DND-41 (cell line): ENCODE measurements at regions not wholly inside any gene's neighbourhood (a gene's known extent, or its start where the extent isn't known, plus 50 kb on each side); places are given as distances from the start of the nearest gene placed in this dataset.

ENCODE experiments used
- ATAC-seq: fragments of 200-7000 bp; cut with Tn5 transposase; 3 replicates; pipeline ENCODE4 v1.9.1; 2021; ENCODE audit warnings: low read depth; ENCODE audit not compliant: insufficient read depth
- DNase-seq: peaks from one replicate; pipeline ENCODE4 v3.0.0-alpha.2; 2020
- H2AFZ ChIP-seq: 2 replicates; pipeline ENCODE4 v1.6.0; 2012; ENCODE audit warnings: low read depth, low read length
- H3K27ac ChIP-seq: 2 replicates; pipeline ENCODE4 v1.5.1; 2012; ENCODE audit warnings: low read length, inconsistent platforms
- H3K27me3 ChIP-seq: fragments of 200-600 bp; sonication (generic); 2 replicates; pipeline ENCODE4 v1.6.0; 2012; ENCODE audit warnings: low read length, mild to moderate bottlenecking, inconsistent platforms; ENCODE audit not compliant: insufficient read depth, poor library complexity
- H3K36me3 ChIP-seq: 2 replicates; pipeline ENCODE4 v1.5.1; 2012; ENCODE audit warnings: low read length, inconsistent platforms; ENCODE audit not compliant: insufficient read depth
- H3K4me1 ChIP-seq: 2 replicates; pipeline ENCODE4 v1.5.1; 2012; ENCODE audit warnings: mild to moderate bottlenecking, low read length; ENCODE audit not compliant: insufficient read depth
- H3K4me2 ChIP-seq: 2 replicates; pipeline ENCODE4 v1.6.0; 2012; ENCODE audit warnings: mild to moderate bottlenecking, moderate library complexity, low read length, inconsistent platforms; ENCODE audit not compliant: insufficient read depth
- H3K4me3 ChIP-seq, 2 experiments: fragments of 200-600 bp in 1 of 2; shearing (Covaris generic) in 1 of 2; 2 replicates each; pipeline ENCODE4 v1.5.1; 2012 to 2016; ENCODE audit warnings: inconsistent platforms in 2 of 2, low read length in 2 of 2, mild to moderate bottlenecking in 2 of 2, low read depth in 1 of 2, moderate library complexity in 1 of 2
- H3K79me2 ChIP-seq: 2 replicates; pipeline ENCODE4 v1.6.0; 2012; ENCODE audit warnings: low read length, inconsistent platforms; ENCODE audit not compliant: insufficient read depth
- H3K9ac ChIP-seq: 2 replicates; pipeline ENCODE4 v1.6.0; 2012; ENCODE audit warnings: low read depth, mild to moderate bottlenecking, inconsistent platforms, low read length, moderate library complexity
- H3K9me3 ChIP-seq: 2 replicates; pipeline ENCODE4 v1.5.1; 2012; ENCODE audit warnings: low read length, moderate library complexity, mild to moderate bottlenecking, inconsistent platforms; ENCODE audit not compliant: insufficient read depth, severe bottlenecking
- H4K20me1 ChIP-seq: 2 replicates; pipeline ENCODE4 v1.6.0; 2012; ENCODE audit warnings: low read length; ENCODE audit not compliant: insufficient read depth
- EZH2 ChIP-seq: IDR thresholded peaks from 3 replicates; pipeline ENCODE4 v1.6.1; 2012; ENCODE audit warnings: borderline replicate concordance, low read depth, mild to moderate bottlenecking, moderate library complexity, low read length, inconsistent platforms; ENCODE audit not compliant: severe bottlenecking
- TF ChIP-seq, protein P1 (sequence below): IDR thresholded peaks from 2 replicates; pipeline ENCODE4 v1.5.1; 2012; ENCODE audit warnings: borderline replicate concordance, low read length, moderate library complexity, mild to moderate bottlenecking; ENCODE audit not compliant: poor library complexity, severe bottlenecking; ENCODE audit errors: extremely low read depth

- no peak for ATAC-seq
- no peaks in the 10 kb centered on the region for H4K20me1 ChIP-seq
- no peak overlapping the region for H3K4me2 ChIP-seq
- H3K79me2 ChIP-seq = no peaks in the 10 kb centered on the region
- no peak overlapping the region for H3K4me3 ChIP-seq
- DNase-seq = no peak
- H2AFZ ChIP-seq = no peak overlapping the region
- TF ChIP-seq EZH2 = no peak
- TF ChIP-seq, protein P1, sequence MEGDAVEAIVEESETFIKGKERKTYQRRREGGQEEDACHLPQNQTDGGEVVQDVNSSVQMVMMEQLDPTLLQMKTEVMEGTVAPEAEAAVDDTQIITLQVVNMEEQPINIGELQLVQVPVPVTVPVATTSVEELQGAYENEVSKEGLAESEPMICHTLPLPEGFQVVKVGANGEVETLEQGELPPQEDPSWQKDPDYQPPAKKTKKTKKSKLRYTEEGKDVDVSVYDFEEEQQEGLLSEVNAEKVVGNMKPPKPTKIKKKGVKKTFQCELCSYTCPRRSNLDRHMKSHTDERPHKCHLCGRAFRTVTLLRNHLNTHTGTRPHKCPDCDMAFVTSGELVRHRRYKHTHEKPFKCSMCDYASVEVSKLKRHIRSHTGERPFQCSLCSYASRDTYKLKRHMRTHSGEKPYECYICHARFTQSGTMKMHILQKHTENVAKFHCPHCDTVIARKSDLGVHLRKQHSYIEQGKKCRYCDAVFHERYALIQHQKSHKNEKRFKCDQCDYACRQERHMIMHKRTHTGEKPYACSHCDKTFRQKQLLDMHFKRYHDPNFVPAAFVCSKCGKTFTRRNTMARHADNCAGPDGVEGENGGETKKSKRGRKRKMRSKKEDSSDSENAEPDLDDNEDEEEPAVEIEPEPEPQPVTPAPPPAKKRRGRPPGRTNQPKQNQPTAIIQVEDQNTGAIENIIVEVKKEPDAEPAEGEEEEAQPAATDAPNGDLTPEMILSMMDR = no peak
- no peak overlapping the region for H3K9ac ChIP-seq
- no peaks in the 10 kb centered on the region for H3K36me3 ChIP-seq
- no peak overlapping the region for H3K27ac ChIP-seq
- no peaks in the 10 kb centered on the region for H3K4me1 ChIP-seq
- H3K9me3 ChIP-seq = no peaks in the 10 kb centered on the region
- peaks cover 12% of the 10 kb centered on the region for H3K27me3 ChIP-seq
Measured at GRCh38 chr11:116134450-116134849, 630.2 kb upstream of the CADM1 start.

DNA sequence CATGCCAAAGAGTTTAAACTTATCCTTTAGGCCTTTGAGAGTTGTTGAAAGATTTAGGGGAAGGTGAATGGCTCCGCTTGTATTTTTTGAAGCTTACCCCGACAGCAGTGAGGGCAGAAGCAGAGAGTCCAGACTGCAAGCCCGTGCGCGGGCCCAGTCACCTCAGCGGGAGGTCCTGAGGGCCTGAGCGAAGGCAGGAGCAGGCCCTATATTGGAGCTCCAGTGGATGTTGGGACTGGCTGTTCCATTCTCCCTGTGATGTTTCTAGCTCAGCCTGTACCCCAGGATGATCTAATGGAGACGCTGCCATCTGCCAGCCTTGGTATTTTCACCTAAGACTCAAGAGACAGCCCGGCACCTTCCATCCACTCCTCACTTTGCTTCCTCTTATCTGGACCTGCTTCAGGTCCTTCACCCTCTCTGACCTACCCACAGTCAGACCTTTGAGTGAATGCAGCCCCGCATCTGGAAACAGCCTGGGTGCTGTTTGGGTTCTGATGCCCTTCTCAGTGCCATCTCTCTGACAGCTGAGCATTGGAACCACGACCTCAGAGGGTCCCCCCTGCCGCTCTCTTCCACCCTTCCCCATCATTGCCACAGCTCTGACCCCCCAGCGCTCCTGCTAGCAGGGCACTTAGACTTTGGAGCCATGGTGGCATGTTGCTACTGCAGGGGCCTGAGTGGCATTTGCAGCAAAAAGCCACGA lies 628.2 kb upstream of the CADM1 start:
- TF ChIP-seq, protein P1 = no peak
- no peak for DNase-seq
- Histone ChIP-seq H3K9me3 (no peaks in the 10 kb centered on the region), H3K4me2 (no peak overlapping the region), H3K27me3 (peaks cover 8% of the 10 kb centered on the region), H3K4me1 (no peaks in the 10 kb centered on the region), H4K20me1 (no peaks in the 10 kb centered on the region), H2AFZ (no peak overlapping the region), H3K4me3 (no peak overlapping the region), H3K36me3 (no peaks in the 10 kb centered on the region), H3K9ac (no peak overlapping the region), H3K27ac (no peak overlapping the region), H3K79me2 (no peaks in the 10 kb centered on the region)
- no peak for ATAC-seq

DNA sequence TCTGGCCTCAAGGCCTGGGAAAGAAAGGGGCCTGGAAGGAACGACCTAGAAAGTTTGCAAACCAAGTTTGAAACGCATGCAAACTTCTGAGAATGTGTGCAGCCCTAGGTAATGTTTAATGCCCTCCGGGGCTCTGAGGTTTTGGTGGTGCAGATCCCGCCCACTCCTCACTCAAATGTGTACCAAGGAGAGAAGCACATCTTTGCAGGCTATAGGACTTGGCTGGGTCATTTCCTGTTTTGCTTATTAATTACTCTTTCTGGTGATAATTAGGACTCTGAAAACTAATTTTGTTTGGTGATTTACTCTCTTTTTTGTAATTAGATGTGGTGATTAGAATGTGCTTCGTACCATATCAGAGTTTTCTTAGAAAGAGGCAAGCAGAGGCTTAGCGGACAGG lies 625.9 kb upstream of the CADM1 start:
- H3K4me3 ChIP-seq = no peak overlapping the region
- H3K9ac ChIP-seq = no peak overlapping the region
- H3K36me3 ChIP-seq = no peaks in the 10 kb centered on the region
- no peak for DNase-seq
- H3K79me2 ChIP-seq = no peaks in the 10 kb centered on the region
- no peak overlapping the region for H3K27ac ChIP-seq
- H3K27me3 ChIP-seq = peaks cover 8% of the 10 kb centered on the region
- no peaks in the 10 kb centered on the region for H3K9me3 ChIP-seq
- ATAC-seq = no peak
- H3K4me1 ChIP-seq = no peaks in the 10 kb centered on the region
- TF ChIP-seq EZH2 = no peak
- TF ChIP-seq, protein P1 = no peak
- no peaks in the 10 kb centered on the region for H4K20me1 ChIP-seq
- H2AFZ ChIP-seq = no peak overlapping the region
- no peak overlapping the region for H3K4me2 ChIP-seq

DNA sequence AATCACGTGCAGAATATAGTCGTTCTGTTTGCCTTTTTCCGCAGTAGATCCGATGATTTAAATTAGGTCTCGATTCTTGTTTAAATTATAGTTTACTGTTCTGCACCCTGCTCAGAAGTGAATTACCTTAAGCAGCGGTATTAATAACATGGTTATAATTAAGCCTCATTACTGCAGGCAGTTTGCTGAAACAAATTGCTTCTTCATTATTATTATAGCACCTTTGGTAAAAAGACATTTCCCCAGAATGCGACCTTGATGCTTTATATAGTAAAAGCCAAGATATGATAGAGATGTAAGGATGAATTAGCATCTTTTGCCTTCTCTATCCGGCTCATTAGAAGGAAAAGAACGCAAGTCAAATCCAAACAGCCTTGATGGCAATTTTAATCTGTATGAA lies 625.2 kb upstream of the CADM1 start:
- no peak overlapping the region for H3K27ac ChIP-seq
- TF ChIP-seq, protein P1 = no peak
- no peak for TF ChIP-seq EZH2
- no peak overlapping the region for H3K4me2 ChIP-seq

More for the DNA sequence above, 625.2 kb upstream of the CADM1 start:
- no peak for ATAC-seq
- Histone ChIP-seq H3K4me1 (no peaks in the 10 kb centered on the region), H3K36me3 (no peaks in the 10 kb centered on the region), H3K27me3 (peaks cover 8% of the 10 kb centered on the region), H4K20me1 (no peaks in the 10 kb centered on the region), H2AFZ (no peak overlapping the region), H3K79me2 (no peaks in the 10 kb centered on the region), H3K9me3 (no peaks in the 10 kb centered on the region), H3K9ac (no peak overlapping the region), H3K4me3 (no peak overlapping the region)
- DNase-seq = no peak
